NCI-H2171 (cell line): ENCODE measurements at regions not wholly inside any gene's neighbourhood (a gene's known extent, or its start where the extent isn't known, plus 50 kb on each side); places are given as distances from the start of the nearest gene placed in this dataset.

ENCODE experiments used
- DNase-seq: peaks from one replicate; lab custom pipeline; 2025; lab: John Stamatoyannopoulos, UW

GRCh38 chr18:75586130-75586889, 158.8 kb upstream of the SMIM21 start:
- no peak for DNase-seq

DNA sequence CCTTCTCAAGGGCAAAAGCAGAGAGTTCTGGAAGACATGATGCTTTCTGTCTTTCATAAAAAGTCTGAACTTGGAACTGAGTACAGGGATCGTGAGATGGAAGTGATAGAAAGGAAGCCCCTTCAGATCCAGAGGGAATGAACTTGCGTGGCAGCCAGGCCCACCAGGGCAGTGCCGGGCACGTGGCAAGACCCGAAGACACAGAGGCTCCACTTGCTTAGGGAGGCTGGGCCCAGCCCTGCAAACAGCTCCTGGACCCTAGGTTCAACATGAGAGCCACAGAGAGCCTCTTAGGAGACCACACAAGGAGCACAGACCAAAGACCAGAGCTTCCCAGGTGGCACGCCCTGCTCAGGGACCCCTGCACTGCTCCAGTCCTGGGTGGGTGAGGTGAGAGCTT, 155.4 kb upstream of the SMIM21 start:
- no peak for DNase-seq

DNA sequence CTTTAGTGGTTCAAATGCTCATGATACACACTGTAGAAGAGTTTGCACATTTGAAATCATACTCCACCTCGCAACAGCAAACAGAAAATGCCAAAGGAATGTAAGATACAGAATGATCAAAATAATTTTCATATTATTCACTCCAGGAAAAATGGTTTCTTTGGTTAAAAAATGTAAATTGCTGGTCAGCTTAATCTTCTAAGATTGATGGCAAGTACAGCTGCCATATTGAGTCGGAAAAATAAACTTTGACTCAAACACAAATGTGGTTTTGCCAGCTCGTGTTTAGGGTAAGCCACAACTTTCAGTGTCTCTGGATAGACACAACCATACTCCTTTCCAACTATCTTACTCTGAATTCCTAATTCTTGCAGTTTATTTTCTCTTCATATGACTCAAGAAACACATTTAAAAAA, 154.9 kb upstream of the SMIM21 start:
- no peak for DNase-seq

- DNase-seq: no peak
Observed at GRCh38 chr18:75581336-75582131, 154.0 kb upstream of the SMIM21 start.

DNA sequence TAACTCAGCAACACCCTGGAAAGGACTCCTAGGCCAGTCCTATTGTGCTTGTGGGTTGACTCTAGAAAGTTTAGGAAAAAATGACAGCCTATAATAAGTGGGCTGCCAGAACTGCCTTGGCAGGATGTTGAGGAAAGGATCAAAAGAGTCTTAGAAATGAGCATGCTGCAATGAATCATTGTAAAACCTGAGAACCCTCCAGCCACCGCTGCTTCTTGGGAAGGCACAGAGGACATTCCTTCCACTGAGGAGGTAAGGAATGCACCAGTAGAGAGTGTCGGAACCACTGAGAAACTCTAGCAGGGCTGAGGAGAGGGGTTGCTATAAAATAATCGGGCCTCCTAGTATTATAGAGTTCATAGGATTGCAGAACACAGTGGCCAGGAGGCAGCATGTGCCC, 146.7 kb upstream of the SMIM21 start:
- DNase-seq: no peak

GRCh38 chr18:75563150-75563549, 135.6 kb upstream of the SMIM21 start:
- DNase-seq: no peak

DNA sequence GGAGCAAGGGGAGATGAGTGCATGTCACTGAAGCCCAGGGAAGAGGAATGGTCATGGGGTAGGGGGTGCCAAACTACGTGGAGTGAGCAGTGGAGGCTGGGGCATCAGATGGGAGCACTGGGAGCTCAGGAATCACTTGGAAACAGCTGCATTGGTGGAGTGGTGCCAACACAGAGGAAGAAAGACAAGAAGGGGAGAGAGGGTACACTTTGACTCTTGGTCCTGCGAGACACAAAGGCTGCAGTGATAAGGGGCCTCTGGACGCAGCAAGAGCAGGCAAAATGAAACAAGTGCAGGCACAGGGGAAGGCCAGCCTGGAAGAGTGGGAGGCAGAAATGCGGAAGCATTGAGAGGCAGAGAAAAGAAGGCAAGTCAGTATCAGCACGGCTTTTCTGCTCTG, 134.7 kb upstream of the SMIM21 start:
- DNase-seq: no peak

DNA sequence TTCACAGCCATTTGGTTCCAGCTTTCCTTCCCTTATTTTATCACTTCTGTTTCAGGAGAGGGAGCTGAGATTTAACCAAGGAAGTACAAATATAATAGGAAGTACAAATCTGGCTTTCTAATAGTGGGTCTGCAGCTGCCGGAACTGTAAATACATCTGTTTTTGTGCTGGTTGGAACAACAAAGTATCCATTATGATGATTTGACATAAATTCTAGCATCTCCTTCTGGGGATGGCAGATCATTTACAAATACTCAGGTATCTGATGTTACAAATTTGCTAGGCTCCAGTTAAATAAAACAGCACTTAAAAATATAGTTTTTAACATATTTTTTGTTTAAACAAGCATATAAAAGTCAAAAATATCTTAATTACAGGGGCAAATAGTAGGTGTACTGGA, 131.3 kb upstream of the SMIM21 start:
- DNase-seq: no peak

GRCh38 chr18:75556841-75557240, 129.3 kb upstream of the SMIM21 start:
- no peak for DNase-seq

- DNase-seq: no peak
Observed at GRCh38 chr18:75554644-75555185, 127.2 kb upstream of the SMIM21 start.

DNA sequence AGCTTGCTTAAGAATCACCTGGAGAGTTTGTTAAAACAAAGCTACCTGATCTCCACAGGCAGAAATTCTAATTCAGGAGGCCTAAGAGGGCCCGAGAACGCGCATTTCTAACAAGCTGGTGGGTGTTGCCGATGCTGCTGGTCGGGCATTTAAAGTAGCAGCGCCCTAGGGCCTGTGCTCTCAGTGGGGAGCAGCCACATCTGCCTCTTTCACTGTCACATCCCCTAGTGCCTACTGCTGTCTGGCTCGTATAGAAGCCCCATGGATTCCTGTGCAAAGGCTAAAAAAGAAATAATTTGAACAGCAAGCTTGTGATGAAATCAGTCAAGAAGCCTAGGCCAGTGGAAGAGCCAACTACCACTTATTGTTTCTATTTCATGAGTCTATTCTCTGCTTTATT, 126.7 kb upstream of the SMIM21 start:
- no peak for DNase-seq

- DNase-seq: no peak
Observed at GRCh38 chr18:75553021-75553420, 125.5 kb upstream of the SMIM21 start.

- no peak for DNase-seq
Observed at GRCh38 chr18:75551071-75551470, 123.6 kb upstream of the SMIM21 start.

DNA sequence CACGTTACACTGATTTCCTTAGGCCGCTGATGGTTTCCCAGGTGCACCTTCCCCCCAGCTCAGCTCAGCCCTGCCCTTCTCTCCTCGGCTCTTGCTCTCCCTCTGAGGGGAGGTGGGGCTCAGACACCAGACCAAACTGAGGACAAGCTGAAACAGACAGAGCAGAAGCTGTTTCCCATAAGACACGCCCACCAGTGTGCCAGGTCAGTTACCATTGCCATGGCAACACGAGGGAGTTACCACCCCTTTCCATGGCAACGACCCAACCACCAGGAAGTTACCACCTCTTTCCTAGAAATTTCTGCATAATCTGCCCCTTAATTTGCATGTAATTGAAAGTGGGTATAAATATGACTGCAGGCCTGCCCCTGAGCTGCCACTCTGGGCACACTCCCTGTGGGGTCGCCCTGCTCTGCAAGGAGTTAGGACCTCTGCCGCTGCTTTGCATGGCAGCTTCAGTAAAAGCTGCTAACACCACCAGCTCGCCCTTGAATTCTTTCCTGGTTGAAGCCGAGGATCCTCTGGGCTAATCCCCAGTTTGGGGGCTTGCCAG, 120.9 kb upstream of the SMIM21 start:
- DNase-seq: no peak

GRCh38 chr18:75546964-75547363, 119.5 kb upstream of the SMIM21 start:
- DNase-seq: no peak

- no peak for DNase-seq
Observed at GRCh38 chr18:75545189-75545588, 117.7 kb upstream of the SMIM21 start.

- DNase-seq: no peak
Observed at GRCh38 chr18:75544496-75544895, 117.0 kb upstream of the SMIM21 start.

DNA sequence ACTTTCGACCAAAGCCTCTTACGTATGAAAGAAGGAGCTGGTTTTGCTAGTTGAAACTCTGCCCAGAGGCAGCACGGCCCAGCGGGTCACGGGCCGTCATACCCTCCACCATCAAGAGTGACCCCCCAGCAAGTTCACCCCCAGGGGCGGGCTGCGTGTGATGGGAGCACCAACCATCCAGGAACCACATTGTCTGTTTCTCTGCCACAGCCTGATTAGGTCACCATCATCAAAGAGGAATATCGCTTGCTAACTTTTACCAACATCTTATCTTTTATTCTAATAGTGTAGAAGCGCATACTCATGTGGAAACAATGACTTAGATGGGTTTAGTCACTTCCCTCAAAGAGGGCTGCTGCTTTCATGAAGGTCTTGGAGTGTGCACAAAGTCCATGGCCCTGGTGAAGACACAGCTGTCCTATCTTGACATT, 116.6 kb upstream of the SMIM21 start:
- DNase-seq: no peak

DNA sequence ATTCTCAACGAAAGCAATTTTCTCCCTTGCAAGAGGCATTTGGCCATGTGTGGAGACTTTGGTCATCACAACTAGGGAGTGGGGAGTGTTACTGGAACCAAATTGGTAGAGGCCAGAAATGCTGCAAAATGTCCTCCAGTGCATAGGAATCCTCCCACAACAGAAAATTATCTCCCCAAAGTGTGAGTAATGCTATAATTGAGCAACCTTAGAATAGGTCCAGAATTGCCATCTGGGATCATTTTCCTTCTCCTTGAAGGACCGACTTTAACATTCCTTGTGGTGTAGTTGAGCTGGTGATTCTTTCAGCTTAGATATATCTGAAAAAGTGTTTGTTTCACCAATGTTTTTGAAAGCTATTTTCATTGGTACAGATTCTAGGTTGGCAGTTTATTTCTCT, 111.2 kb upstream of the SMIM21 start:
- DNase-seq: no peak

GRCh38 chr18:75533950-75534349, 106.4 kb upstream of the SMIM21 start:
- no peak for DNase-seq

DNA sequence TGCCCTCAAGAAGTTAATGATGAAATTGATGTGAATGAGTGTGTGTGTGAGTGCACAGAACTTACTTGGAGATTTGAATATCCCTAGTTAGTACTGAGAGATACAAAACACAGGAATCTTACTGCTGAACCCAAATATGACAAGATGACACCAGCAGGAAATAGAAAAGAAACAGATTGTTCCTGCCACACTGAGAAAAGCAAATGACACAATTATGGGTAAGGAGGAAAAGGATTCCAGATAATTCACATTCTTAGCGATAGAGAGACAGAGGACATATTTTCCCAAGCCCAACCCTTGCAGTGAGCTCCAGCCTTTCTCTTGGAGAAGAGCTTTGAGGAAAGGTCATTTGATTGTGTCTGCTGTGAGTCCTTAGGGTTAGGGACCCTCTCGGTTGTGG, 105.7 kb upstream of the SMIM21 start:
- no peak for DNase-seq

DNA sequence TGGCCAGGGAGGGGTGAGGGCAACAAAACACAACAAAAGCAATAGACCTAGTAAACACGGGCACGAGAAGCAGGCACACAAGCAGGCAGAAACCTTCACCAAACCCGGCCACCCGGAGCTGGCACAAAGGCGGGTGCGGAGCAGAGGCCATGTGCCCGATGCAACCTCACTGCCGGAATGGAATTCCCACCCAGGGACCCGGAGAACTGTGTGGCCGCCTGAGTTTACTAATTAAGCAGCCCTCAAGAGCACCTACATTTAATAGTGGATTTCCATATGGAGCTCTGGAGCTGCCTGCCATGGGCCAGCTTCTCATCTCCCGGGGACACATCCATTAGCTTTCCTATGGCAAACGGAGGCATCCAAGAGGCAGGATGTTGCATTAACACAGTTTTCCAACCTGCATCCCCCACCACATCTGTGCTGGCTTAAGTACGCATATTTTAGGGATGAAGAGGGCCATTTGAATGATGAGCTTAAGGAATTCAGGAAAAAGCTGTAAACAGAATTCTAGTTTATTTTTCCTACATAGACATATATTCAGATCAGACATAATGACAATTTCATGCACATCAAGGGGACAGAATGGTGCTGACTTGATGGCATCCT, 104.5 kb upstream of the SMIM21 start:
- DNase-seq: no peak
